ENCODE measurements at regions not wholly inside any gene's neighbourhood (a gene's known extent, or its start where the extent isn't known, plus 50 kb on each side); places are given as distances from the start of the nearest gene placed in this dataset.

GRCh38 chr2:226030788-226031646, 631.5 kb downstream of the NYAP2 start (continued):
- TF ChIP-seq ZNF788 (CRISPR knock-in tag; IDR thresholded peaks at IDR 0.05; ENCODE audit: borderline replicate concordance), result peak; percentile 46; the same call in 1 of the 2 replicates
- no peak for TF ChIP-seq MIER2 (CRISPR knock-in tag; IDR thresholded peaks at IDR 0.05)
- no peak for TF ChIP-seq ZNF282 (IDR thresholded peaks at IDR 0.05; ENCODE audit: partially characterized antibody)
- TF ChIP-seq ZNF530 (CRISPR knock-in tag; IDR thresholded peaks at IDR 0.05; ENCODE audit: low read depth), result no peak
- TF ChIP-seq SIX4 (CRISPR knock-in tag; IDR thresholded peaks at IDR 0.05), result no peak
- peak; percentile 46; the same call in 1 of the 2 replicates for TF ChIP-seq ZFP37 (CRISPR knock-in tag; IDR thresholded peaks at IDR 0.05; ENCODE audit: borderline replicate concordance)
- 0 out of 2 replicates have a peak, but pooled peaks have one; percentile 55 for TF ChIP-seq ZNF160 (CRISPR knock-in tag; IDR thresholded peaks at IDR 0.05)
- TF ChIP-seq XBP1 (CRISPR knock-in tag; IDR thresholded peaks at IDR 0.05), result no peak
- TF ChIP-seq GZF1 (CRISPR knock-in tag; IDR thresholded peaks at IDR 0.05), result peak; percentile 78; the same call in 1 of the 2 replicates
- TF ChIP-seq, protein P1, sequence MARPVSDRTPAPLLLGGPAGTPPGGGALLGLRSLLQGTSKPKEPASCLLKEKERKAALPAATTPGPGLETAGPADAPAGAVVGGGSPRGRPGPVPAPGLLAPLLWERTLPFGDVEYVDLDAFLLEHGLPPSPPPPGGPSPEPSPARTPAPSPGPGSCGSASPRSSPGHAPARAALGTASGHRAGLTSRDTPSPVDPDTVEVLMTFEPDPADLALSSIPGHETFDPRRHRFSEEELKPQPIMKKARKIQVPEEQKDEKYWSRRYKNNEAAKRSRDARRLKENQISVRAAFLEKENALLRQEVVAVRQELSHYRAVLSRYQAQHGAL (CRISPR knock-in tag; IDR thresholded peaks at IDR 0.05; ENCODE audit: not compliant biosample characterization), result peak; percentile 67
- no peak for TF ChIP-seq PLRG1 (conservative IDR thresholded peaks at IDR 0.05)
- TF ChIP-seq, protein P2, sequence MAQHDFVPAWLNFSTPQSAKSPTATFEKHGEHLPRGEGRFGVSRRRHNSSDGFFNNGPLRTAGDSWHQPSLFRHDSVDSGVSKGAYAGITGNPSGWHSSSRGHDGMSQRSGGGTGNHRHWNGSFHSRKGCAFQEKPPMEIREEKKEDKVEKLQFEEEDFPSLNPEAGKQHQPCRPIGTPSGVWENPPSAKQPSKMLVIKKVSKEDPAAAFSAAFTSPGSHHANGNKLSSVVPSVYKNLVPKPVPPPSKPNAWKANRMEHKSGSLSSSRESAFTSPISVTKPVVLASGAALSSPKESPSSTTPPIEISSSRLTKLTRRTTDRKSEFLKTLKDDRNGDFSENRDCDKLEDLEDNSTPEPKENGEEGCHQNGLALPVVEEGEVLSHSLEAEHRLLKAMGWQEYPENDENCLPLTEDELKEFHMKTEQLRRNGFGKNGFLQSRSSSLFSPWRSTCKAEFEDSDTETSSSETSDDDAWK (CRISPR knock-in tag; IDR thresholded peaks at IDR 0.05), result no peak
- TF ChIP-seq GLI4 (CRISPR knock-in tag; IDR thresholded peaks at IDR 0.05; ENCODE audit: borderline replicate concordance), result peak; percentile 89; the same call in 1 of the 2 replicates
- TF ChIP-seq ZSCAN21 (CRISPR knock-in tag; IDR thresholded peaks at IDR 0.05; ENCODE audit: borderline replicate concordance), result peak; percentile 71; the same call in 1 of the 2 replicates
- TF ChIP-seq, protein P3, sequence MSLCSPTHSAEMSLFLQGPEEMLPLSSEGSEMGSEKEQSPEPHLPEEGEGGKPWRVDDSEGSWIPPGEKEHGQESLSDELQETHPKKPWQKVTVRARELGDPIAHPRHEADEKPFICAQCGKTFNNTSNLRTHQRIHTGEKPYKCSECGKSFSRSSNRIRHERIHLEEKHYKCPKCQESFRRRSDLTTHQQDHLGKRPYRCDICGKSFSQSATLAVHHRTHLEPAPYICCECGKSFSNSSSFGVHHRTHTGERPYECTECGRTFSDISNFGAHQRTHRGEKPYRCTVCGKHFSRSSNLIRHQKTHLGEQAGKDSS (CRISPR knock-in tag; IDR thresholded peaks at IDR 0.05; ENCODE audit: borderline replicate concordance, low read depth), result no peak; the same call in 1 of the 2 replicates
- TF ChIP-seq ARNT2 (CRISPR knock-in tag; IDR thresholded peaks at IDR 0.05; ENCODE audit: low read depth), result 0 out of 2 replicates have a peak, but pooled peaks have one; percentile 66
- peak; percentile 84 for TF ChIP-seq POLR2AphosphoS5 (IDR thresholded peaks at IDR 0.05; ENCODE audit: low read depth, low read length)
- peak; percentile 90; the same call in 1 of the 2 replicates for TF ChIP-seq ZNF558 (CRISPR knock-in tag; IDR thresholded peaks at IDR 0.05; ENCODE audit: borderline replicate concordance)
- TF ChIP-seq, protein P4, sequence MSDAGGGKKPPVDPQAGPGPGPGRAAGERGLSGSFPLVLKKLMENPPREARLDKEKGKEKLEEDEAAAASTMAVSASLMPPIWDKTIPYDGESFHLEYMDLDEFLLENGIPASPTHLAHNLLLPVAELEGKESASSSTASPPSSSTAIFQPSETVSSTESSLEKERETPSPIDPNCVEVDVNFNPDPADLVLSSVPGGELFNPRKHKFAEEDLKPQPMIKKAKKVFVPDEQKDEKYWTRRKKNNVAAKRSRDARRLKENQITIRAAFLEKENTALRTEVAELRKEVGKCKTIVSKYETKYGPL (CRISPR knock-in tag; IDR thresholded peaks at IDR 0.05), result no peak
- TF ChIP-seq, protein P5, sequence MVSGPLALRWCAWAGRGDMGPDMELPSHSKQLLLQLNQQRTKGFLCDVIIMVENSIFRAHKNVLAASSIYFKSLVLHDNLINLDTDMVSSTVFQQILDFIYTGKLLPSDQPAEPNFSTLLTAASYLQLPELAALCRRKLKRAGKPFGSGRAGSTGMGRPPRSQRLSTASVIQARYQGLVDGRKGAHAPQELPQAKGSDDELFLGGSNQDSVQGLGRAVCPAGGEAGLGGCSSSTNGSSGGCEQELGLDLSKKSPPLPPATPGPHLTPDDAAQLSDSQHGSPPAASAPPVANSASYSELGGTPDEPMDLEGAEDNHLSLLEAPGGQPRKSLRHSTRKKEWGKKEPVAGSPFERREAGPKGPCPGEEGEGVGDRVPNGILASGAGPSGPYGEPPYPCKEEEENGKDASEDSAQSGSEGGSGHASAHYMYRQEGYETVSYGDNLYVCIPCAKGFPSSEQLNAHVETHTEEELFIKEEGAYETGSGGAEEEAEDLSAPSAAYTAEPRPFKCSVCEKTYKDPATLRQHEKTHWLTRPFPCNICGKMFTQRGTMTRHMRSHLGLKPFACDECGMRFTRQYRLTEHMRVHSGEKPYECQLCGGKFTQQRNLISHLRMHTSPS (CRISPR knock-in tag; IDR thresholded peaks at IDR 0.05; ENCODE audit: low read depth), result peak; percentile 77
- peak; percentile 99 for TF ChIP-seq SKI (IDR thresholded peaks at IDR 0.05; ENCODE audit: partially characterized antibody)
